Uterus (tissue), 3 donors: ENCODE measurements at regions not wholly inside any gene's neighbourhood (a gene's known extent, or its start where the extent isn't known, plus 50 kb on each side); places are given as distances from the start of the nearest gene placed in this dataset.

ENCODE experiments used
- DNase-seq, 2 donors: peaks; one replicate each; pipeline ENCODE4 v3.0.0-alpha.2; 2019 to 2020
- H3K27ac ChIP-seq, 2 donors: fragments of 200-600 bp; sonication (generic); 1 replicate in 1 of 2; 2 replicates in 1 of 2; pipeline ENCODE4 v1.5.1; 2016 to 2018
- H3K27me3 ChIP-seq, 2 donors: fragments of 200-600 bp; sonication (generic); one replicate each; pipeline ENCODE4 v1.5.1; 2018 to 2019; ENCODE audit warnings: control low read depth in 1 of 2
- H3K36me3 ChIP-seq, 2 donors: fragments of 200-600 bp; sonication (generic); one replicate each; pipeline ENCODE4 v1.5.1; 2019; ENCODE audit warnings: control low read depth in 1 of 2
- H3K4me1 ChIP-seq, 2 donors: fragments of 200-600 bp; sonication (generic); one replicate each; pipeline ENCODE4 v1.5.1; 2018 to 2019; ENCODE audit warnings: control low read depth in 1 of 2
- H3K4me3 ChIP-seq, 2 donors: fragments of 200-600 bp; sonication (generic); 1 replicate in 1 of 2; 2 replicates in 1 of 2; pipeline ENCODE4 v1.5.1; 2018 to 2019; ENCODE audit warnings: mild to moderate bottlenecking in 1 of 2
- H3K9me3 ChIP-seq, 2 donors: fragments of 200-600 bp; sonication (generic); one replicate each; pipeline ENCODE4 v1.5.1; 2019; ENCODE audit warnings: control low read depth in 1 of 2
- POLR2A ChIP-seq, 2 donors: fragments of 450-650 bp; IDR thresholded peaks; one replicate each; pipeline ENCODE4 v1.6.1; 2016; ENCODE audit warnings: antibody characterized with exemption in 2 of 2, mild to moderate bottlenecking in 1 of 2, moderate library complexity in 1 of 2
- intact Hi-C: fragments of 100-400 bp; cut with DNase I; formaldehyde crosslinking; loops from one replicate; pipeline ENCODE4 v1.15.1; 2023; ENCODE audit warnings: low total_unique reads
- TF ChIP-seq, protein P1 (sequence below), 4 experiments: fragments of 200-600 bp in 2 of 4; fragments of 450-650 bp in 2 of 4; sonication (generic) in 2 of 4; IDR thresholded peaks; one replicate each; pipeline ENCODE4 v1.5.1; 2016 to 2019; ENCODE audit warnings: antibody characterized with exemption in 4 of 4, mild to moderate bottlenecking in 2 of 4, moderate library complexity in 1 of 4
- donor health status: DM: yes; HTN: yes; CAD: no.

DNA sequence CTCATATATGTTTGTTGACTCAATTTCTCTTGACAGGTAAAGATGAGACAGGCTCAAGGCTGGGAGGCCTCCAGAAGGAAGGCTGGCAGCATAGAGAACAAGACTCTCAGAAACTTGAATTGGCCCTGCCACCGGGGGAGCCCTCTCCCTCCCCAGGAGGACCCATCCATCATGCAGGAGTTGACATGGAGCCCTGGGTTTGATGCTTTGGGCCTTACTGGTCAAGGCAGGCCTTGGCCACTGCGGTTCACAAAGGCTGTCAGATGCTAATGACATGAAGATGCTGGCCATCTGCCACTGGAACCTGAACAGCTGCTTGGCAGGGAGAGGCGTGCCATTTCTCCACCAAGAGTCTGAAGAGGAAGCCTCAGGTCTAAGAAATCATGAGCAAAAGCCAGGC lies 193.6 kb downstream of the MTCL1 start:
- no peaks in the 10 kb centered on the region for H3K9me3 ChIP-seq
- no peaks in the 10 kb centered on the region for H3K27me3 ChIP-seq
- no peak for TF ChIP-seq POLR2A (IDR thresholded peaks at IDR 0.05)
- TF ChIP-seq, protein P1, sequence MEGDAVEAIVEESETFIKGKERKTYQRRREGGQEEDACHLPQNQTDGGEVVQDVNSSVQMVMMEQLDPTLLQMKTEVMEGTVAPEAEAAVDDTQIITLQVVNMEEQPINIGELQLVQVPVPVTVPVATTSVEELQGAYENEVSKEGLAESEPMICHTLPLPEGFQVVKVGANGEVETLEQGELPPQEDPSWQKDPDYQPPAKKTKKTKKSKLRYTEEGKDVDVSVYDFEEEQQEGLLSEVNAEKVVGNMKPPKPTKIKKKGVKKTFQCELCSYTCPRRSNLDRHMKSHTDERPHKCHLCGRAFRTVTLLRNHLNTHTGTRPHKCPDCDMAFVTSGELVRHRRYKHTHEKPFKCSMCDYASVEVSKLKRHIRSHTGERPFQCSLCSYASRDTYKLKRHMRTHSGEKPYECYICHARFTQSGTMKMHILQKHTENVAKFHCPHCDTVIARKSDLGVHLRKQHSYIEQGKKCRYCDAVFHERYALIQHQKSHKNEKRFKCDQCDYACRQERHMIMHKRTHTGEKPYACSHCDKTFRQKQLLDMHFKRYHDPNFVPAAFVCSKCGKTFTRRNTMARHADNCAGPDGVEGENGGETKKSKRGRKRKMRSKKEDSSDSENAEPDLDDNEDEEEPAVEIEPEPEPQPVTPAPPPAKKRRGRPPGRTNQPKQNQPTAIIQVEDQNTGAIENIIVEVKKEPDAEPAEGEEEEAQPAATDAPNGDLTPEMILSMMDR (IDR thresholded peaks at IDR 0.05), result no peak
- no peak overlapping the region for H3K4me3 ChIP-seq
- DNase-seq, result no peak
- intact Hi-C loops, result no loop called here
- no peaks in the 10 kb centered on the region for H3K36me3 ChIP-seq
- H3K27ac ChIP-seq, result no peak overlapping the region
- H3K4me1 ChIP-seq, result no peaks in the 10 kb centered on the region

DNA sequence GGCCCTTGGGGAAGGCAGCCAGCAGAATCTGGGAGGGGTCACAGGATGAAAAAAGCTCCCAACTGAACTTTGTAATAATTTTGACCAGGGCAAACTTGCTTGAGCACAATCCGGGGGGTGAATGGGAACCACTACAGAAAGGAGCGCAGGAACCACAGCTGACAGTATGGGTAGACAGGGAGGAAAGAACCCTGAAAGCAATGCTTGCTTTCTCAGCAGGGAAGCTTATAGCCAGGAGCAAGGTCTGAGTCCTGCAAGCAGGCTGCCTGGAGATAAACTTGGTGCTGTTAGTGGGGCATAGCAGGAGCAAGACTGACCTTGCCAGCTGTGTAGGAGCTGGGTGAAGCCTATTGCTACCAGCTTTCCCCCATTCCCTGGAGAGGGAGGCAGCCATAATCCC lies 195.2 kb downstream of the MTCL1 start:
- no peak overlapping the region for H3K4me3 ChIP-seq
- no peaks in the 10 kb centered on the region for H3K4me1 ChIP-seq
- H3K9me3 ChIP-seq, result no peaks in the 10 kb centered on the region
- DNase-seq, result no peak
- TF ChIP-seq POLR2A (IDR thresholded peaks at IDR 0.05), result no peak
- TF ChIP-seq, protein P1 (IDR thresholded peaks at IDR 0.05), result no peak
- H3K27me3 ChIP-seq, result no peaks in the 10 kb centered on the region
- no peaks in the 10 kb centered on the region for H3K36me3 ChIP-seq
- intact Hi-C loops, result no loop called here
- no peak overlapping the region for H3K27ac ChIP-seq

DNA sequence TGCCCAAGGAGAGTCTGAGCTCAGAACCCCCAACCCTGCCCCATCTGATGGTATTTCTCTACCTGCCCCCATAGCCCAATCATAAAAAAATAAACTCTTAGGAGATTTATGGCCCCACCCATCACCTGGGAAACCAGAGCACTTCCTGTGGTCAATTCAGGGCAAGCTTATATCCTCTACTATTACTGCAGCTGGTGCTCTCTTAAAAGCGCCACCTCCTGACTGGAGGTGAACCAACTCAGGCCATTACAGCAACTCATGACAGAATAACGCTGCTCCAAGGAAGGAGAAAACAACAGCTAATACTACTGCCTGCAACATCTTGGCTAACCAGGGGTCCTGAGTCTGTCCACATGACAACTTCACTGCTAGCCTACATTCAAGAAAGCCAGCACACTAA lies 195.7 kb downstream of the MTCL1 start:
- H3K4me1 ChIP-seq, result no peaks in the 10 kb centered on the region
- H3K36me3 ChIP-seq, result no peaks in the 10 kb centered on the region
- no peak for DNase-seq
- H3K27ac ChIP-seq, result no peak overlapping the region
- no peak overlapping the region for H3K4me3 ChIP-seq
- H3K9me3 ChIP-seq, result no peaks in the 10 kb centered on the region
- intact Hi-C loops, result no loop called here
- TF ChIP-seq, protein P1 (IDR thresholded peaks at IDR 0.05), result no peak
- TF ChIP-seq POLR2A (IDR thresholded peaks at IDR 0.05), result no peak
- no peaks in the 10 kb centered on the region for H3K27me3 ChIP-seq

DNA sequence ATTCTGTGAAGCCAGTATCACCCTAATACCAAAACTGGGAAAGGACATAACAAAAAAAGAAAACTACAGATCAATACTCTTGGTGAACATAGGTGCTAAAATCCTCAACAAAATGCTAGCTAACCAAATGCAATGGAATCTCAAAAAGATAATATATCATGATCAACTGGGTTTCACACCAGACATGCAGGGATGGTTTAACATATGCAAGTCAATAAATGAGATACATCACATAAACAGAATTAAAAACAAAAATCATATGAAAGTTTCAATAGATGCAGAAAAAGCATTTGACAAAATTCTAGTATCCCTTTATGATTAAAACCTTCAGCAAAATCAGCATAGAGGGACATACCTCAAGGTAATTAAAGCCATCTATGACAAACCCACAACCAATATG lies 198.2 kb upstream of the NDUFV2 start:
- TF ChIP-seq, protein P1 (IDR thresholded peaks at IDR 0.05), result no peak
- no peak for TF ChIP-seq POLR2A (IDR thresholded peaks at IDR 0.05)
- DNase-seq, result no peak
- intact Hi-C loops, result no loop called here
- Histone ChIP-seq H3K27me3 (no peaks in the 10 kb centered on the region), H3K4me3 (no peak overlapping the region), H3K9me3 (no peaks in the 10 kb centered on the region), H3K27ac (no peak overlapping the region), H3K36me3 (no peaks in the 10 kb centered on the region), H3K4me1 (no peaks in the 10 kb centered on the region)

DNA sequence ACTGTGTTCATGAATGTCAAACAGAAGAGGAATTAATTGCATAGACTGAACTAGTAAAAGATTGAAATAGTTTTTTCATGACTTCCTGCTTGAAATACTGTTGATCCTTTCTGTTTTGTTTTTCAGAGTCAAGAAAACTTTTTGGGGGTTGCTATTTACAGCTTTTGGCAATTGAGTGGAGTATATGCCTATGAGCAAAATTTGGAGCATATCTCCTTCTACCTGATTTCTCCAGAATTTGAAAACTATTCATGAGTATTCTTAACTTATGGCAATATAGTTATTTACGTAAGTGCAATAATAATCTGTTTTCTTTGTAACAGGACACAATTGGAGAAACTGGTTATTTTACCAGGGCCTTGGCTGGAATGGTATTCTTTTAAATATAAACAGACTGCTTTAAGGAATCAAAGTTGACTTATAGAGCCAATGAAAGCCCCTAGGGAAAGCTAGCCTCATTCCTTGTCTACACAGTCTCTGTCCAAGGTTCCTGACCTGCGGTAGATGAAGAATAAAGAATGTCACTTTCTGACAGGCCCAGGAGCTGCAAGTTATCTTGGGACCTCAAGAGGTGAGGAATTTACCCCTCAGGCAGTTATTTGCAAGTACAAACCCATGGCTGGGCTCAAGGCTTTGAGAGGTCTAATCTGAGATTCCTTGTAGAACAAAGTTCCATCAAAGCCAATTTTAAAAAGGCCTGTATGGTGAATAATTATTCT lies 193.5 kb upstream of the NDUFV2 start:
- Histone ChIP-seq H3K4me1 (no peaks in the 10 kb centered on the region), H3K27ac (no peak overlapping the region), H3K36me3 (no peaks in the 10 kb centered on the region), H3K27me3 (no peaks in the 10 kb centered on the region), H3K4me3 (no peak overlapping the region), H3K9me3 (no peaks in the 10 kb centered on the region)
- intact Hi-C loops, result no loop called here
- no peak for DNase-seq
- TF ChIP-seq POLR2A (IDR thresholded peaks at IDR 0.05), result no peak
- TF ChIP-seq, protein P1 (IDR thresholded peaks at IDR 0.05), result no peak
